H1 (cell line): ENCODE measurements at regions not wholly inside any gene's neighbourhood (a gene's known extent, or its start where the extent isn't known, plus 50 kb on each side); places are given as distances from the start of the nearest gene placed in this dataset.

Experiments
- BRCA1 ChIP-seq: IDR thresholded peaks from 2 replicates; pipeline ENCODE4 v1.6.1; 2012; ENCODE audit warnings: low read depth, low read length, improper control_type of control experiment
- EP300 ChIP-seq, 2 experiments: IDR thresholded peaks; 1 replicate in 1 of 2; 2 replicates in 1 of 2; pipeline ENCODE4 v1.6.1; 2011 to 2012; ENCODE audit warnings: low read depth in 2 of 2, low read length in 2 of 2, mild to moderate bottlenecking in 2 of 2, borderline replicate concordance in 1 of 2, inconsistent platforms in 1 of 2, moderate library complexity in 1 of 2
- FOSL1 ChIP-seq: IDR thresholded peaks from 2 replicates; pipeline ENCODE4 v1.6.1; 2011; ENCODE audit warnings: mild to moderate bottlenecking, low read depth, low read length, moderate library complexity; ENCODE audit not compliant: insufficient read depth
- JUND ChIP-seq: IDR thresholded peaks from 2 replicates; pipeline ENCODE4 v1.6.1; 2011; ENCODE audit warnings: mild to moderate bottlenecking, improper control_type of control experiment, low read length
- KDM1A ChIP-seq: fragments of 200-600, 300-600 bp; sonication (generic); IDR thresholded peaks from 2 replicates; pipeline ENCODE4 v1.7.1; 2016; ENCODE audit warnings: mild to moderate bottlenecking, low read length, borderline replicate concordance
- KDM4A ChIP-seq: IDR thresholded peaks from one replicate; pipeline ENCODE4 v1.7.1; 2012; ENCODE audit warnings: low read depth, mild to moderate bottlenecking, moderate library complexity, low read length, inconsistent platforms; ENCODE audit not compliant: severe bottlenecking
- RFX5 ChIP-seq: IDR thresholded peaks from 2 replicates; pipeline ENCODE4 v1.6.1; 2011; ENCODE audit warnings: low read depth, low read length, improper control_type of control experiment, borderline replicate concordance
- RXRA ChIP-seq: IDR thresholded peaks from 2 replicates; pipeline ENCODE4 v1.6.1; 2011; ENCODE audit warnings: low read depth, mild to moderate bottlenecking, low read length, moderate library complexity; ENCODE audit not compliant: insufficient read depth
- SIN3A ChIP-seq, 2 experiments: IDR thresholded peaks in 1 of 2; conservative IDR thresholded peaks in 1 of 2; 2 replicates each; pipeline ENCODE4 v1.6.1; 2011 to 2012; ENCODE audit warnings: low read length in 2 of 2, improper control_type of control experiment in 1 of 2, low read depth in 1 of 2, mild to moderate bottlenecking in 1 of 2
- SIRT6 ChIP-seq: IDR thresholded peaks from one replicate; pipeline ENCODE4 v1.7.1; 2012; ENCODE audit warnings: low read length, inconsistent platforms
- SP1 ChIP-seq: IDR thresholded peaks from 2 replicates; pipeline ENCODE4 v1.6.1; 2011; ENCODE audit warnings: low read depth, low read length
- TF ChIP-seq, protein P1 (sequence below): fragments of 300-600 bp; sonication (generic); IDR thresholded peaks from 2 replicates; pipeline ENCODE4 v1.7.1; 2012; ENCODE audit warnings: low read length, moderate library complexity, mild to moderate bottlenecking, inconsistent platforms; ENCODE audit not compliant: insufficient replicate concordance

DNA sequence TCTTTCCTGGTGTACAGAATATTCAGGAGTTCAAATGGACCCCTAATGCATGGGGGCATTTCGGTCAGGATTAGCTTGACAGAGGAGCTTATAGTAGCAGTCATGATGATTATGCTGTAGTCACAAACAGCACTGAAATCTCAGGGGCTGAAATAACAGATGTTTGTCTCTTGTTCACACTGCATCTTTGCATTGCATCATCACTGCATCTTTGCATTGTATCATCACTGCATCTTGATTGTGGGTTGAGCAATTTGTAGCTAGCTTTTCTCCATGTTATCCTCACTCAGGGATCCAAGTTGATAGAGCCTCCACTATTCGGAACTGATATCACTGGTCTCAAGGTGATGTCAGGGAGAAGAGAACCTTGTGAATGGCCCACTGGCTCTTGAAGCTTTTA, 160.9 kb downstream of the GATB start (continued):
- TF ChIP-seq, protein P1, sequence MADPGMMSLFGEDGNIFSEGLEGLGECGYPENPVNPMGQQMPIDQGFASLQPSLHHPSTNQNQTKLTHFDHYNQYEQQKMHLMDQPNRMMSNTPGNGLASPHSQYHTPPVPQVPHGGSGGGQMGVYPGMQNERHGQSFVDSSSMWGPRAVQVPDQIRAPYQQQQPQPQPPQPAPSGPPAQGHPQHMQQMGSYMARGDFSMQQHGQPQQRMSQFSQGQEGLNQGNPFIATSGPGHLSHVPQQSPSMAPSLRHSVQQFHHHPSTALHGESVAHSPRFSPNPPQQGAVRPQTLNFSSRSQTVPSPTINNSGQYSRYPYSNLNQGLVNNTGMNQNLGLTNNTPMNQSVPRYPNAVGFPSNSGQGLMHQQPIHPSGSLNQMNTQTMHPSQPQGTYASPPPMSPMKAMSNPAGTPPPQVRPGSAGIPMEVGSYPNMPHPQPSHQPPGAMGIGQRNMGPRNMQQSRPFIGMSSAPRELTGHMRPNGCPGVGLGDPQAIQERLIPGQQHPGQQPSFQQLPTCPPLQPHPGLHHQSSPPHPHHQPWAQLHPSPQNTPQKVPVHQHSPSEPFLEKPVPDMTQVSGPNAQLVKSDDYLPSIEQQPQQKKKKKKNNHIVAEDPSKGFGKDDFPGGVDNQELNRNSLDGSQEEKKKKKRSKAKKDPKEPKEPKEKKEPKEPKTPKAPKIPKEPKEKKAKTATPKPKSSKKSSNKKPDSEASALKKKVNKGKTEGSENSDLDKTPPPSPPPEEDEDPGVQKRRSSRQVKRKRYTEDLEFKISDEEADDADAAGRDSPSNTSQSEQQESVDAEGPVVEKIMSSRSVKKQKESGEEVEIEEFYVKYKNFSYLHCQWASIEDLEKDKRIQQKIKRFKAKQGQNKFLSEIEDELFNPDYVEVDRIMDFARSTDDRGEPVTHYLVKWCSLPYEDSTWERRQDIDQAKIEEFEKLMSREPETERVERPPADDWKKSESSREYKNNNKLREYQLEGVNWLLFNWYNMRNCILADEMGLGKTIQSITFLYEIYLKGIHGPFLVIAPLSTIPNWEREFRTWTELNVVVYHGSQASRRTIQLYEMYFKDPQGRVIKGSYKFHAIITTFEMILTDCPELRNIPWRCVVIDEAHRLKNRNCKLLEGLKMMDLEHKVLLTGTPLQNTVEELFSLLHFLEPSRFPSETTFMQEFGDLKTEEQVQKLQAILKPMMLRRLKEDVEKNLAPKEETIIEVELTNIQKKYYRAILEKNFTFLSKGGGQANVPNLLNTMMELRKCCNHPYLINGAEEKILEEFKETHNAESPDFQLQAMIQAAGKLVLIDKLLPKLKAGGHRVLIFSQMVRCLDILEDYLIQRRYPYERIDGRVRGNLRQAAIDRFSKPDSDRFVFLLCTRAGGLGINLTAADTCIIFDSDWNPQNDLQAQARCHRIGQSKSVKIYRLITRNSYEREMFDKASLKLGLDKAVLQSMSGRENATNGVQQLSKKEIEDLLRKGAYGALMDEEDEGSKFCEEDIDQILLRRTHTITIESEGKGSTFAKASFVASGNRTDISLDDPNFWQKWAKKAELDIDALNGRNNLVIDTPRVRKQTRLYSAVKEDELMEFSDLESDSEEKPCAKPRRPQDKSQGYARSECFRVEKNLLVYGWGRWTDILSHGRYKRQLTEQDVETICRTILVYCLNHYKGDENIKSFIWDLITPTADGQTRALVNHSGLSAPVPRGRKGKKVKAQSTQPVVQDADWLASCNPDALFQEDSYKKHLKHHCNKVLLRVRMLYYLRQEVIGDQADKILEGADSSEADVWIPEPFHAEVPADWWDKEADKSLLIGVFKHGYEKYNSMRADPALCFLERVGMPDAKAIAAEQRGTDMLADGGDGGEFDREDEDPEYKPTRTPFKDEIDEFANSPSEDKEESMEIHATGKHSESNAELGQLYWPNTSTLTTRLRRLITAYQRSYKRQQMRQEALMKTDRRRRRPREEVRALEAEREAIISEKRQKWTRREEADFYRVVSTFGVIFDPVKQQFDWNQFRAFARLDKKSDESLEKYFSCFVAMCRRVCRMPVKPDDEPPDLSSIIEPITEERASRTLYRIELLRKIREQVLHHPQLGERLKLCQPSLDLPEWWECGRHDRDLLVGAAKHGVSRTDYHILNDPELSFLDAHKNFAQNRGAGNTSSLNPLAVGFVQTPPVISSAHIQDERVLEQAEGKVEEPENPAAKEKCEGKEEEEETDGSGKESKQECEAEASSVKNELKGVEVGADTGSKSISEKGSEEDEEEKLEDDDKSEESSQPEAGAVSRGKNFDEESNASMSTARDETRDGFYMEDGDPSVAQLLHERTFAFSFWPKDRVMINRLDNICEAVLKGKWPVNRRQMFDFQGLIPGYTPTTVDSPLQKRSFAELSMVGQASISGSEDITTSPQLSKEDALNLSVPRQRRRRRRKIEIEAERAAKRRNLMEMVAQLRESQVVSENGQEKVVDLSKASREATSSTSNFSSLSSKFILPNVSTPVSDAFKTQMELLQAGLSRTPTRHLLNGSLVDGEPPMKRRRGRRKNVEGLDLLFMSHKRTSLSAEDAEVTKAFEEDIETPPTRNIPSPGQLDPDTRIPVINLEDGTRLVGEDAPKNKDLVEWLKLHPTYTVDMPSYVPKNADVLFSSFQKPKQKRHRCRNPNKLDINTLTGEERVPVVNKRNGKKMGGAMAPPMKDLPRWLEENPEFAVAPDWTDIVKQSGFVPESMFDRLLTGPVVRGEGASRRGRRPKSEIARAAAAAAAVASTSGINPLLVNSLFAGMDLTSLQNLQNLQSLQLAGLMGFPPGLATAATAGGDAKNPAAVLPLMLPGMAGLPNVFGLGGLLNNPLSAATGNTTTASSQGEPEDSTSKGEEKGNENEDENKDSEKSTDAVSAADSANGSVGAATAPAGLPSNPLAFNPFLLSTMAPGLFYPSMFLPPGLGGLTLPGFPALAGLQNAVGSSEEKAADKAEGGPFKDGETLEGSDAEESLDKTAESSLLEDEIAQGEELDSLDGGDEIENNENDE, result no peak
- TF ChIP-seq EP300 (IDR thresholded peaks at IDR 0.05; ENCODE audit: borderline replicate concordance in 1 of 2, low read depth in 2 of 2, low read length in 2 of 2), result no peak
- no peak for TF ChIP-seq BRCA1
- no peak for TF ChIP-seq SIRT6
- no peak for TF ChIP-seq KDM1A
- no peak for TF ChIP-seq RXRA
- no peak for TF ChIP-seq FOSL1
- no peak for TF ChIP-seq KDM4A
- TF ChIP-seq RFX5, result no peak
- TF ChIP-seq SIN3A (conservative IDR thresholded peaks at IDR 0.05 in 1 of 2, IDR thresholded peaks at IDR 0.05 in 1 of 2; ENCODE audit: low read depth in 1 of 2, low read length in 2 of 2), result no peak
- no peak for TF ChIP-seq JUND
- no peak for TF ChIP-seq SP1
